ENCODE measurements at regions not wholly inside any gene's neighbourhood (a gene's known extent, or its start where the extent isn't known, plus 50 kb on each side); places are given as distances from the start of the nearest gene placed in this dataset.

DNA sequence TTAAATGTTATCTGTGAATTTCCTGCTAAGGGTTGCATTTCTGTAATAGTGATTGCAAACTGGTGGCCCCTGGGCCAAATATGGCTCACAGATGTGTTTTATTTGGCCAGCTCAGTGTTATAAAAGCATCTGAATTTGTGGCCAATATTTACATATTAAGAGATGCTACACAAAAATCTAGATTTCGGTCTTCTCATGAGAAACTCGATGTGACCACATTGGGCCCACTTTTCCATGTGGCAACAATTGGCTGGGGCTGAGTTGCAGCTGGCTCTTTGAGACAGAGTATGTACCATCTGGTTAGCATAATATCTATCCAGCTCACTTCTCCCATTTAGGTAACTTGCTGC is 244.5 kb upstream of the POU2AF2 start:
- TF ChIP-seq, protein P1, sequence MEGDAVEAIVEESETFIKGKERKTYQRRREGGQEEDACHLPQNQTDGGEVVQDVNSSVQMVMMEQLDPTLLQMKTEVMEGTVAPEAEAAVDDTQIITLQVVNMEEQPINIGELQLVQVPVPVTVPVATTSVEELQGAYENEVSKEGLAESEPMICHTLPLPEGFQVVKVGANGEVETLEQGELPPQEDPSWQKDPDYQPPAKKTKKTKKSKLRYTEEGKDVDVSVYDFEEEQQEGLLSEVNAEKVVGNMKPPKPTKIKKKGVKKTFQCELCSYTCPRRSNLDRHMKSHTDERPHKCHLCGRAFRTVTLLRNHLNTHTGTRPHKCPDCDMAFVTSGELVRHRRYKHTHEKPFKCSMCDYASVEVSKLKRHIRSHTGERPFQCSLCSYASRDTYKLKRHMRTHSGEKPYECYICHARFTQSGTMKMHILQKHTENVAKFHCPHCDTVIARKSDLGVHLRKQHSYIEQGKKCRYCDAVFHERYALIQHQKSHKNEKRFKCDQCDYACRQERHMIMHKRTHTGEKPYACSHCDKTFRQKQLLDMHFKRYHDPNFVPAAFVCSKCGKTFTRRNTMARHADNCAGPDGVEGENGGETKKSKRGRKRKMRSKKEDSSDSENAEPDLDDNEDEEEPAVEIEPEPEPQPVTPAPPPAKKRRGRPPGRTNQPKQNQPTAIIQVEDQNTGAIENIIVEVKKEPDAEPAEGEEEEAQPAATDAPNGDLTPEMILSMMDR (IDR thresholded peaks at IDR 0.05; ENCODE audit: low read length), result no peak
- TF ChIP-seq EZH2phosphoT487 (IDR thresholded peaks at IDR 0.05; ENCODE audit: low read length), result no peak

Measured in MM.1S (cell line).